ENCODE measurements at regions not wholly inside any gene's neighbourhood (a gene's known extent, or its start where the extent isn't known, plus 50 kb on each side); places are given as distances from the start of the nearest gene placed in this dataset.
A peak's percentile ranks its signal among the peaks of the same experiment; 100 is the strongest.

GRCh38 chr6:146904596-146904995 lies 299.6 kb upstream of the STXBP5 start:
- DNase-seq: no peak

- DNase-seq: no peak
Observed at GRCh38 chr6:146905181-146905704, 299.0 kb upstream of the STXBP5 start.

- DNase-seq: no peak
Observed at GRCh38 chr6:146908786-146909185, 295.4 kb upstream of the STXBP5 start.

GRCh38 chr6:146909376-146909775 lies 294.8 kb upstream of the STXBP5 start:
- no peak for DNase-seq

GRCh38 chr6:146909886-146910285 lies 294.3 kb upstream of the STXBP5 start:
- no peak for DNase-seq

GRCh38 chr6:146910611-146911010 lies 293.6 kb upstream of the STXBP5 start:
- no peak for DNase-seq

- no peak for DNase-seq
Observed at GRCh38 chr6:146911635-146912215, 292.5 kb upstream of the STXBP5 start.

GRCh38 chr6:146912730-146913685 lies 291.2 kb upstream of the STXBP5 start:
- no peak for DNase-seq

- peak; percentile 55 for DNase-seq
Observed at GRCh38 chr6:146913842-146914488, 290.3 kb upstream of the STXBP5 start.

- peak; percentile 63 for DNase-seq
Observed at GRCh38 chr6:146914489-146915483, 289.4 kb upstream of the STXBP5 start.

- no peak for DNase-seq
Observed at GRCh38 chr6:146915671-146916127, 288.5 kb upstream of the STXBP5 start.

- DNase-seq: no peak
Observed at GRCh38 chr6:146916435-146917025, 287.7 kb upstream of the STXBP5 start.

GRCh38 chr6:146917182-146917581 lies 287.0 kb upstream of the STXBP5 start:
- DNase-seq: no peak

- DNase-seq: no peak
Observed at GRCh38 chr6:146917979-146918378, 286.2 kb upstream of the STXBP5 start.

GRCh38 chr6:146919017-146919416 lies 285.2 kb upstream of the STXBP5 start:
- DNase-seq: no peak

GRCh38 chr6:146923205-146923833 lies 280.9 kb upstream of the STXBP5 start:
- no peak for DNase-seq

- no peak for DNase-seq
Observed at GRCh38 chr6:146925846-146926245, 278.4 kb upstream of the STXBP5 start.

- no peak for DNase-seq
Observed at GRCh38 chr6:146928503-146928902, 275.7 kb upstream of the STXBP5 start.

- DNase-seq: no peak
Observed at GRCh38 chr6:146931214-146931613, 273.0 kb upstream of the STXBP5 start.

- no peak for DNase-seq
Observed at GRCh38 chr6:146937316-146937715, 266.9 kb upstream of the STXBP5 start.

GRCh38 chr6:146938266-146938665 lies 266.0 kb upstream of the STXBP5 start:
- DNase-seq: no peak

All from right forelimb (tissue), 1 donor.